ENCODE measurements at regions not wholly inside any gene's neighbourhood (a gene's known extent, or its start where the extent isn't known, plus 50 kb on each side); places are given as distances from the start of the nearest gene placed in this dataset.

GRCh38 chr3:13249664-13250390, 170.3 kb downstream of the NUP210 start:
- FAIRE-seq (no peak), DNase-seq (ENCODE audit: low spot score in 2 of 2) (no peak)

- FAIRE-seq (no peak), DNase-seq (ENCODE audit: low spot score in 2 of 2) (no peak)
Measured at GRCh38 chr3:13248640-13249039, 171.5 kb downstream of the NUP210 start.

GRCh38 chr3:13245615-13245978, 172.4 kb upstream of the IQSEC1 start:
- FAIRE-seq (no peak), DNase-seq (ENCODE audit: low spot score in 2 of 2) (no peak)

GRCh38 chr3:13243586-13243985, 170.4 kb upstream of the IQSEC1 start:
- FAIRE-seq = no peak
- no peak for DNase-seq (ENCODE audit: low spot score in 2 of 2)

- FAIRE-seq (no peak), DNase-seq (ENCODE audit: low spot score in 2 of 2) (no peak)
Measured at GRCh38 chr3:13242364-13242737, 169.1 kb upstream of the IQSEC1 start.

GRCh38 chr3:13241621-13242363, 168.6 kb upstream of the IQSEC1 start:
- no peak for DNase-seq (ENCODE audit: low spot score in 2 of 2)

GRCh38 chr3:13240928-13241618, 167.8 kb upstream of the IQSEC1 start:
- FAIRE-seq = no peak
- DNase-seq (ENCODE audit: low spot score in 2 of 2) = no peak

More at GRCh38 chr3:13241621-13242363, 168.6 kb upstream of the IQSEC1 start:
- no peak for FAIRE-seq

- FAIRE-seq (no peak), DNase-seq (ENCODE audit: low spot score in 2 of 2) (no peak)
Measured at GRCh38 chr3:13239467-13239760, 166.2 kb upstream of the IQSEC1 start.

- DNase-seq (ENCODE audit: low spot score in 2 of 2) (no peak), FAIRE-seq (no peak)
Measured at GRCh38 chr3:13238687-13239466, 165.6 kb upstream of the IQSEC1 start.

- FAIRE-seq = no peak
Measured at GRCh38 chr3:13237776-13238490, 164.7 kb upstream of the IQSEC1 start.

GRCh38 chr3:13236557-13237173, 163.4 kb upstream of the IQSEC1 start:
- FAIRE-seq (no peak), DNase-seq (ENCODE audit: low spot score in 2 of 2) (no peak)

More at GRCh38 chr3:13237776-13238490, 164.7 kb upstream of the IQSEC1 start:
- no peak for DNase-seq (ENCODE audit: low spot score in 2 of 2)

GRCh38 chr3:13235897-13236296, 162.7 kb upstream of the IQSEC1 start:
- FAIRE-seq (no peak), DNase-seq (ENCODE audit: low spot score in 2 of 2) (no peak)

GRCh38 chr3:13235079-13235478, 161.8 kb upstream of the IQSEC1 start:
- DNase-seq (ENCODE audit: low spot score in 2 of 2) = no peak
- no peak for FAIRE-seq

- DNase-seq (ENCODE audit: low spot score in 2 of 2) (no peak), FAIRE-seq (no peak)
Measured at GRCh38 chr3:13234666-13235065, 161.4 kb upstream of the IQSEC1 start.

GRCh38 chr3:13233487-13234485, 160.6 kb upstream of the IQSEC1 start:
- DNase-seq (ENCODE audit: low spot score in 2 of 2) = no peak
- no peak for FAIRE-seq

GRCh38 chr3:13231781-13232666, 158.8 kb upstream of the IQSEC1 start:
- FAIRE-seq (no peak), DNase-seq (ENCODE audit: low spot score in 2 of 2) (no peak)

- no peak for DNase-seq (ENCODE audit: low spot score in 2 of 2)
- no peak for FAIRE-seq
Measured at GRCh38 chr3:13229273-13229949, 156.2 kb upstream of the IQSEC1 start.

All from frontal cortex (tissue), 3 donors.